K562 (cell line): ENCODE measurements at regions not wholly inside any gene's neighbourhood (a gene's known extent, or its start where the extent isn't known, plus 50 kb on each side); places are given as distances from the start of the nearest gene placed in this dataset.
A peak's percentile ranks its signal among the peaks of the same experiment; 100 is the strongest.

Experiments
- ATAC-seq: fragments of 200-7000 bp; cut with Tn5 transposase; 3 replicates; pipeline ENCODE4 v1.9.1; 2020; ENCODE audit warnings: moderate library complexity
- BruUV-seq: library from RNA; stranded (reverse); fragments of 400-500 nt; replicated peaks from 2 replicates; lab custom pipeline; 2021; lab: Mats Ljungman, UMichigan
- CTCF ChIA-PET: fragments of 300-600 bp; formaldehyde crosslinking; extraction: SDS; loops from one replicate; lab custom pipeline; 2021; ENCODE audit warnings: low intra/inter-chr PET ratio; lab: Yijun Ruan, JAX
- POLR2A ChIA-PET: fragments of 300-600, 350-650 bp; sonication (Branson Sonifier 250); formaldehyde crosslinking; extraction: SDS; loops from one replicate; lab custom pipeline; 2021; ENCODE audit warnings: antibody characterized with exemption, inconsistent platforms; lab: Yijun Ruan, JAX
- DNase-seq, 4 experiments: peaks; one replicate each; pipeline versions ENCODE4 v3.0.0 to v3.0.0-alpha.2; 2011 to 2018; ENCODE audit warnings: low spot score in 3 of 4, mixed read lengths in 3 of 4; ENCODE audit errors: extremely low read depth in 1 of 4
- FAIRE-seq: peaks from 2 replicates; lab custom pipeline; 2011; peaks lifted over from hg19 to GRCh38; lab: Jason Lieb, UNC
- H2AFZ ChIP-seq: 2 replicates; pipeline ENCODE4 v1.6.0; 2011; ENCODE audit warnings: low read depth, low read length, control low read depth, inconsistent platforms
- H3K27ac ChIP-seq: fragments of 200-600 bp; 3 replicates; pipeline ENCODE4 v1.8.0; 2011; ENCODE audit warnings: low read depth, mild to moderate bottlenecking, control low read depth, inconsistent platforms, low read length, moderate library complexity, mixed read lengths; ENCODE audit errors: extremely low read depth
- H3K27me3 ChIP-seq, 2 experiments: fragments of 300-600 bp in 1 of 2; 2 replicates in 1 of 2; 3 replicates in 1 of 2; pipeline versions ENCODE4 v1.6.0 to v1.8.0; 2011; ENCODE audit warnings: inconsistent platforms in 2 of 2, low read length in 2 of 2, mild to moderate bottlenecking in 1 of 2, mixed read lengths in 1 of 2, moderate library complexity in 1 of 2; ENCODE audit not compliant: control insufficient read depth in 2 of 2, insufficient read depth in 2 of 2
- H3K36me3 ChIP-seq: fragments of 300-600 bp; 3 replicates; pipeline ENCODE4 v1.8.0; 2011; ENCODE audit warnings: mild to moderate bottlenecking, low read length, inconsistent platforms; ENCODE audit not compliant: control insufficient read depth, insufficient read depth
- H3K4me1 ChIP-seq, 2 experiments: fragments of 200-600 bp in 1 of 2; replicated peaks in 1 of 2; 2 replicates in 1 of 2; 3 replicates in 1 of 2; pipeline versions ENCODE4 v1.5.1 to v1.8.0; 2011; ENCODE audit warnings: inconsistent platforms in 2 of 2, low read length in 2 of 2, mild to moderate bottlenecking in 1 of 2, mixed read lengths in 1 of 2, moderate library complexity in 1 of 2; ENCODE audit not compliant: control insufficient read depth in 2 of 2, insufficient read depth in 2 of 2
- H3K4me2 ChIP-seq: 2 replicates; pipeline ENCODE4 v1.6.1; 2011; ENCODE audit warnings: low read length, control low read depth, inconsistent platforms, mixed read lengths; ENCODE audit not compliant: insufficient read depth
- H3K4me3 ChIP-seq: fragments of 200-600 bp; sonication (generic), shearing (Covaris generic); 2 replicates; pipeline ENCODE4 v1.5.1; 2016; ENCODE audit warnings: control low read depth, inconsistent platforms
- H3K79me2 ChIP-seq: fragments of 200-600 bp; 3 replicates; pipeline ENCODE4 v1.8.0; 2011; ENCODE audit warnings: low read length, inconsistent platforms; ENCODE audit not compliant: control insufficient read depth, insufficient read depth
- H3K9ac ChIP-seq, 2 experiments: 2 replicates each; pipeline versions ENCODE4 v1.6.0 to v1.6.1; 2011; ENCODE audit warnings: low read depth in 2 of 2, low read length in 2 of 2, control low read depth in 1 of 2, inconsistent platforms in 1 of 2, mild to moderate bottlenecking in 1 of 2, mixed read lengths in 1 of 2; ENCODE audit not compliant: insufficient read depth in 1 of 2
- H3K9me1 ChIP-seq: one replicate; pipeline ENCODE4 v1.6.0; 2011; ENCODE audit warnings: inconsistent platforms, mild to moderate bottlenecking, low read length, moderate library complexity; ENCODE audit not compliant: control insufficient read depth, insufficient read depth
- H3K9me3 ChIP-seq: replicated peaks from 2 replicates; pipeline ENCODE4 v1.5.1; 2011; ENCODE audit warnings: low read depth, low read length, inconsistent platforms; ENCODE audit not compliant: control insufficient read depth, insufficient read depth
- H4K20me1 ChIP-seq: replicated peaks from 2 replicates; pipeline ENCODE4 v1.6.1; 2011; ENCODE audit warnings: low read length, inconsistent platforms, mixed read lengths; ENCODE audit not compliant: control insufficient read depth, insufficient read depth
- ARID3A ChIP-seq: IDR thresholded peaks from 2 replicates; pipeline ENCODE4 v1.6.1; 2012; ENCODE audit warnings: low read depth, low read length, improper control_type of control experiment, borderline replicate concordance
- CCAR2 ChIP-seq: fragments of 200-400 bp; formaldehyde crosslinking; IDR thresholded peaks from 2 replicates; pipeline ENCODE4 v1.6.1; 2017; ENCODE audit warnings: mild to moderate bottlenecking, low read depth, low read length
- EP300 ChIP-seq: IDR thresholded peaks from 2 replicates; pipeline ENCODE4 v1.6.1; 2012; ENCODE audit warnings: low read length, improper control_type of control experiment
- EP400 ChIP-seq: fragments of 450-650 bp; IDR thresholded peaks from 2 replicates; pipeline ENCODE4 v1.6.1; 2017; ENCODE audit warnings: antibody characterized with exemption, mild to moderate bottlenecking, moderate library complexity
- FOXK1 ChIP-seq: sonication (generic); formaldehyde crosslinking; IDR thresholded peaks from 2 replicates; pipeline ENCODE4 v1.8.0; 2022; ENCODE audit warnings: missing genetic modification reagents, mild to moderate bottlenecking, borderline replicate concordance
- HDGF ChIP-seq: fragments of 450-650 bp; IDR thresholded peaks from 2 replicates; pipeline ENCODE4 v1.6.1; 2016
- POLR2AphosphoS5 ChIP-seq: IDR thresholded peaks from 2 replicates; pipeline ENCODE4 v1.6.1; 2011; ENCODE audit warnings: mild to moderate bottlenecking, low read depth, low read length, moderate library complexity; ENCODE audit not compliant: control insufficient read depth, insufficient read depth
- POLR3G ChIP-seq: IDR thresholded peaks from 2 replicates; pipeline ENCODE4 v1.6.1; 2011; ENCODE audit not compliant: insufficient read length, insufficient replicate concordance; ENCODE audit errors: extremely low read depth
- RCOR1 ChIP-seq, 2 experiments: IDR thresholded peaks; 2 replicates each; pipeline ENCODE4 v1.6.1; 2012; ENCODE audit warnings: low read depth in 2 of 2, low read length in 2 of 2, borderline replicate concordance in 1 of 2, improper control_type of control experiment in 1 of 2
- STAG1 ChIP-seq: sonication (generic); formaldehyde crosslinking; IDR thresholded peaks from 2 replicates; pipeline ENCODE4 v1.5.0; 2020; ENCODE audit warnings: missing genetic modification reagents, borderline replicate concordance
- ZNF174 ChIP-seq: fragments of 250-450 bp; sonication (Bioruptor Pico); IDR thresholded peaks from 2 replicates; pipeline ENCODE4 v1.4.0; 2020; ENCODE audit warnings: mild to moderate bottlenecking
- ZNF224 ChIP-seq: sonication (generic); formaldehyde crosslinking; IDR thresholded peaks from 2 replicates; pipeline ENCODE4 v1.8.0; 2022; ENCODE audit warnings: mild to moderate bottlenecking, missing genetic modification reagents
- ZNF444 ChIP-seq: fragments of 250-450 bp; sonication (Bioruptor Pico); IDR thresholded peaks from 2 replicates; pipeline ENCODE4 v1.4.0; 2020; ENCODE audit warnings: mild to moderate bottlenecking, moderate library complexity
- ZNF79 ChIP-seq: fragments of 250-450 bp; sonication (Bioruptor Pico); IDR thresholded peaks from 2 replicates; pipeline ENCODE4 v1.4.0; 2020; ENCODE audit warnings: low read depth, mild to moderate bottlenecking, moderate library complexity
- in situ Hi-C: fragments of 300-500 bp; cut with MboI; formaldehyde crosslinking; loops from 4 replicates; pipeline ENCODE4 v1.15.0; 2018; ENCODE audit warnings: inconsistent platforms, mixed read lengths
- intact Hi-C: fragments of 100-400 bp; cut with micrococcal nuclease; formaldehyde crosslinking; loops from 2 replicates; pipeline ENCODE4 v1.14.2; 2022
- TF ChIP-seq, protein P1 (sequence below): fragments of 450-650 bp; IDR thresholded peaks from 2 replicates; pipeline ENCODE4 v1.6.1; 2016; ENCODE audit warnings: missing biosample characterization, missing genetic modification characterization
- TF ChIP-seq, protein P2 (sequence below): sonication (generic); formaldehyde crosslinking; IDR thresholded peaks from 2 replicates; pipeline ENCODE4 v1.8.1; 2022; ENCODE audit warnings: missing genetic modification reagents
- TF ChIP-seq, protein P3 (sequence below): fragments of 250-450 bp; sonication (Bioruptor Pico); IDR thresholded peaks from 2 replicates; pipeline ENCODE4 v1.8.0; 2022; ENCODE audit warnings: inconsistent platforms

DNA sequence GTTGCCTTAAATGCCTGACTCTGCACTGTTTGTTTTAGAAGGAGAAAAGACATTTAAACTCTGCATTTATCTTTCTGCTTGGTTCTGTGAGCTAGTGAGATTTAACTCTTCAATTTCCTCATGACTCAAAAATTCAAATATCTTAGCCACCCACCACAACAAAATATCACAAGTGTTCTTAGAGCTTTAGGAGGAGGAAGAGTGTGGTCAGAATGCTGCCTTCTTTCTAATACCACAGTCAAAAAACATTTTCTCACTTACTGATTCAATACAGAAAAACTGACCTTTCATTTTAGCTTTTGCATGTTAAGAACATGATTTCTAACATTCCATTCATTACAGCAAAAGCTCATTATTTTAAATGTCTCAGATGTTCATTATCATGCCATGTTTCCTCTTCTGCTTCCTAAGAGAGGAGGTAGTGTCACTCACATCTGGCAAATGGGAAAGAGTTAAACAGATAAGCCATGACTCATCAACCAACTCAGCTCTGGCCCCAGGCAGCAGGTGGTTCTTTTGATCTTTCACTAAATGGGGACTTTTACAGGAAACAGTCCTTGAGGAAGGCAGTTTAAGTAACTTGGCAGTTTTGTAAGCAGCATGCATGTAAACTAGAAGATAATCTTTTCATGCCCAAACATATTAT, 56.4 kb upstream of the RNU6-8 start:
- peak; percentile 89 for ATAC-seq
- TF ChIP-seq ARID3A (no peak), ZNF444 (CRISPR knock-in tag) (no peak), ZNF79 (CRISPR knock-in tag) (no peak), STAG1 (CRISPR knock-in tag) (no peak), POLR3G (no peak), FOXK1 (no peak), CCAR2 (no peak), ZNF174 (CRISPR knock-in tag) (no peak), RCOR1 (IDR thresholded peaks at IDR 0.05; ENCODE audit: borderline replicate concordance in 1 of 2, low read depth in 2 of 2, low read length in 2 of 2) (peak in 1 of 2 experiments; percentile 80; a peak in 2 of 4 replicates), POLR2AphosphoS5 (no peak), HDGF (no peak), EP300 (peak; percentile 52; the same call in 1 of the 2 replicates), EP400 (no peak), ZNF224 (no peak)
- TF ChIP-seq, protein P1, sequence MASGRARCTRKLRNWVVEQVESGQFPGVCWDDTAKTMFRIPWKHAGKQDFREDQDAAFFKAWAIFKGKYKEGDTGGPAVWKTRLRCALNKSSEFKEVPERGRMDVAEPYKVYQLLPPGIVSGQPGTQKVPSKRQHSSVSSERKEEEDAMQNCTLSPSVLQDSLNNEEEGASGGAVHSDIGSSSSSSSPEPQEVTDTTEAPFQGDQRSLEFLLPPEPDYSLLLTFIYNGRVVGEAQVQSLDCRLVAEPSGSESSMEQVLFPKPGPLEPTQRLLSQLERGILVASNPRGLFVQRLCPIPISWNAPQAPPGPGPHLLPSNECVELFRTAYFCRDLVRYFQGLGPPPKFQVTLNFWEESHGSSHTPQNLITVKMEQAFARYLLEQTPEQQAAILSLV (tag): no peak
- TF ChIP-seq, protein P2, sequence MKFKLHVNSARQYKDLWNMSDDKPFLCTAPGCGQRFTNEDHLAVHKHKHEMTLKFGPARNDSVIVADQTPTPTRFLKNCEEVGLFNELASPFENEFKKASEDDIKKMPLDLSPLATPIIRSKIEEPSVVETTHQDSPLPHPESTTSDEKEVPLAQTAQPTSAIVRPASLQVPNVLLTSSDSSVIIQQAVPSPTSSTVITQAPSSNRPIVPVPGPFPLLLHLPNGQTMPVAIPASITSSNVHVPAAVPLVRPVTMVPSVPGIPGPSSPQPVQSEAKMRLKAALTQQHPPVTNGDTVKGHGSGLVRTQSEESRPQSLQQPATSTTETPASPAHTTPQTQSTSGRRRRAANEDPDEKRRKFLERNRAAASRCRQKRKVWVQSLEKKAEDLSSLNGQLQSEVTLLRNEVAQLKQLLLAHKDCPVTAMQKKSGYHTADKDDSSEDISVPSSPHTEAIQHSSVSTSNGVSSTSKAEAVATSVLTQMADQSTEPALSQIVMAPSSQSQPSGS (CRISPR knock-in tag): no peak
- TF ChIP-seq, protein P3, sequence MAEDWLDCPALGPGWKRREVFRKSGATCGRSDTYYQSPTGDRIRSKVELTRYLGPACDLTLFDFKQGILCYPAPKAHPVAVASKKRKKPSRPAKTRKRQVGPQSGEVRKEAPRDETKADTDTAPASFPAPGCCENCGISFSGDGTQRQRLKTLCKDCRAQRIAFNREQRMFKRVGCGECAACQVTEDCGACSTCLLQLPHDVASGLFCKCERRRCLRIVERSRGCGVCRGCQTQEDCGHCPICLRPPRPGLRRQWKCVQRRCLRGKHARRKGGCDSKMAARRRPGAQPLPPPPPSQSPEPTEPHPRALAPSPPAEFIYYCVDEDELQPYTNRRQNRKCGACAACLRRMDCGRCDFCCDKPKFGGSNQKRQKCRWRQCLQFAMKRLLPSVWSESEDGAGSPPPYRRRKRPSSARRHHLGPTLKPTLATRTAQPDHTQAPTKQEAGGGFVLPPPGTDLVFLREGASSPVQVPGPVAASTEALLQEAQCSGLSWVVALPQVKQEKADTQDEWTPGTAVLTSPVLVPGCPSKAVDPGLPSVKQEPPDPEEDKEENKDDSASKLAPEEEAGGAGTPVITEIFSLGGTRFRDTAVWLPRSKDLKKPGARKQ: no peak

More for the DNA sequence above, 56.4 kb upstream of the RNU6-8 start:
- H3K36me3 ChIP-seq: no peaks in the 10 kb centered on the region
- no TSS peak for BruUV-seq
- no peak overlapping the region; a peak in 1 of 4 replicates for H3K9ac ChIP-seq
- no peak overlapping the region for H3K27ac ChIP-seq
- peaks cover 5% of the 10 kb centered on the region; the same call in 1 of the 2 replicates for H3K9me3 ChIP-seq
- intact Hi-C loops (no loop called here), in situ Hi-C loops (loop anchor here (5.0 to 25.0 kb wide), 2 partner anchors 208 to 747 kb away; no protein-coding TSS in a partner anchor)
- ChIA-PET CTCF (no interaction called here), POLR2A (interaction anchor here (1.0 kb wide), 1 partner anchor 185 kb away, joined by 3 read pairs; no protein-coding TSS in a partner anchor)
- DNase-seq: peak; percentile 28 to 74 (median 48)
- peaks cover 4 to 15% of the 10 kb centered on the region in 2 experiments; a peak in 3 of 5 replicates for H3K4me1 ChIP-seq
- FAIRE-seq: peak; percentile 94
- H2AFZ ChIP-seq: peak overlapping the region; percentile 23; the same call in 1 of the 2 replicates
- no peaks in the 10 kb centered on the region for H3K9me1 ChIP-seq
- no peak overlapping the region for H3K4me2 ChIP-seq
- no peak overlapping the region for H3K4me3 ChIP-seq
- no peaks in the 10 kb centered on the region for H3K27me3 ChIP-seq
- H4K20me1 ChIP-seq: no peaks in the 10 kb centered on the region
- no peaks in the 10 kb centered on the region for H3K79me2 ChIP-seq
